AG04450 (cell line): ENCODE measurements at regions not wholly inside any gene's neighbourhood (a gene's known extent, or its start where the extent isn't known, plus 50 kb on each side); places are given as distances from the start of the nearest gene placed in this dataset.

ENCODE experiments used
- CTCF ChIA-PET: fragments of 300-600, 350-600 bp; formaldehyde crosslinking; extraction: SDS; loops from one replicate; lab custom pipeline; 2022; ENCODE audit warnings: antibody characterized with exemption, inconsistent platforms; lab: Charles Lee
- POLR2A ChIA-PET: fragments of 350-600 bp; formaldehyde crosslinking; extraction: SDS; loops from one replicate; lab custom pipeline; 2021; ENCODE audit warnings: antibody characterized with exemption, inconsistent platforms; lab: Yijun Ruan, JAX
- DNase-seq: peaks from one replicate; pipeline ENCODE4 v3.0.0-alpha.2; 2011; ENCODE audit warnings: low read depth, low spot score
- H3K27ac ChIP-seq: one replicate; pipeline ENCODE4 v1.5.1; 2012; ENCODE audit warnings: low read depth, low read length, control low read depth
- H3K27me3 ChIP-seq: one replicate; pipeline ENCODE4 v1.6.0; 2012; ENCODE audit warnings: low read length; ENCODE audit not compliant: control insufficient read depth, insufficient read depth
- H3K4me3 ChIP-seq: 2 replicates; pipeline ENCODE4 v1.5.1; 2011; ENCODE audit warnings: mild to moderate bottlenecking, low read depth, low read length, control low read depth
- H3K9me3 ChIP-seq: 2 replicates; pipeline ENCODE4 v1.5.1; 2012; ENCODE audit warnings: low read length; ENCODE audit not compliant: control insufficient read depth, insufficient read depth
- CTCF ChIP-seq: IDR thresholded peaks from 2 replicates; pipeline ENCODE4 v1.5.1; 2011; ENCODE audit warnings: low read depth, low read length, control low read depth, inconsistent platforms

GRCh38 chr2:133884739-133885381 is 316.6 kb upstream of the NCKAP5 start:
- no peak for DNase-seq
- Histone ChIP-seq H3K27me3 (peaks cover 3% of the 10 kb centered on the region), H3K9me3 (no peaks in the 10 kb centered on the region), H3K27ac (no peak overlapping the region), H3K4me3 (no peak overlapping the region)
- POLR2A ChIA-PET = no interaction called here
- CTCF ChIA-PET = interaction anchor here (0.5 to 5.6 kb wide), 32 partner anchors 205 to 1014 kb away, joined by 3 to 96 read pairs (median 4); no protein-coding TSS in a partner anchor
- peak; percentile 48 for TF ChIP-seq CTCF

DNA sequence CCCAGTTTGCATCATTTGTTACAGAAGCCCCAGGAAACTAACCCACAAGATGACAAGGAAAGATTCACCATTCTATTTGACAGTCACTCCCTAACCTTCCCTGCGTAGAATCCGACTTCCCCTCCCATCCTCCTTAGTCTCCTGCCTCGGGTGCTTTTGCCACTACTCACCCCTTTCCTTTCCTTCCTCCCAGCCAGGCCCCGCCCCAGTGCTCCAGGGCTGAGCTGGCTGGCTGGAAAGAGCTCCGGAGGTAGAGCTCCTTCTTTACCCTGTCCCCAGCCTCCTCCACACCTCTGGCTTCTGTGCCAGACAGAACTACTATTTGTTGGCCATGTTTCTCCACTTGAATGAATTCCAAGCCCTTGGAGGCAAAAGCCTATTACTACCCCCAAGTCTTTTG is 317.6 kb upstream of the NCKAP5 start:
- Histone ChIP-seq H3K9me3 (no peaks in the 10 kb centered on the region), H3K27ac (no peak overlapping the region), H3K4me3 (no peak overlapping the region), H3K27me3 (peaks cover 3% of the 10 kb centered on the region)
- POLR2A ChIA-PET = interaction anchor here (0.6 to 0.8 kb wide), 2 partner anchors 53 to 100 kb away, joined by 3 to 9 read pairs; no protein-coding TSS in a partner anchor
- DNase-seq = no peak
- CTCF ChIA-PET = interaction anchor here (0.8 to 5.6 kb wide), 20 partner anchors 9 to 1009 kb away, joined by 3 to 96 read pairs (median 4); no protein-coding TSS in a partner anchor
- TF ChIP-seq CTCF = no peak

DNA sequence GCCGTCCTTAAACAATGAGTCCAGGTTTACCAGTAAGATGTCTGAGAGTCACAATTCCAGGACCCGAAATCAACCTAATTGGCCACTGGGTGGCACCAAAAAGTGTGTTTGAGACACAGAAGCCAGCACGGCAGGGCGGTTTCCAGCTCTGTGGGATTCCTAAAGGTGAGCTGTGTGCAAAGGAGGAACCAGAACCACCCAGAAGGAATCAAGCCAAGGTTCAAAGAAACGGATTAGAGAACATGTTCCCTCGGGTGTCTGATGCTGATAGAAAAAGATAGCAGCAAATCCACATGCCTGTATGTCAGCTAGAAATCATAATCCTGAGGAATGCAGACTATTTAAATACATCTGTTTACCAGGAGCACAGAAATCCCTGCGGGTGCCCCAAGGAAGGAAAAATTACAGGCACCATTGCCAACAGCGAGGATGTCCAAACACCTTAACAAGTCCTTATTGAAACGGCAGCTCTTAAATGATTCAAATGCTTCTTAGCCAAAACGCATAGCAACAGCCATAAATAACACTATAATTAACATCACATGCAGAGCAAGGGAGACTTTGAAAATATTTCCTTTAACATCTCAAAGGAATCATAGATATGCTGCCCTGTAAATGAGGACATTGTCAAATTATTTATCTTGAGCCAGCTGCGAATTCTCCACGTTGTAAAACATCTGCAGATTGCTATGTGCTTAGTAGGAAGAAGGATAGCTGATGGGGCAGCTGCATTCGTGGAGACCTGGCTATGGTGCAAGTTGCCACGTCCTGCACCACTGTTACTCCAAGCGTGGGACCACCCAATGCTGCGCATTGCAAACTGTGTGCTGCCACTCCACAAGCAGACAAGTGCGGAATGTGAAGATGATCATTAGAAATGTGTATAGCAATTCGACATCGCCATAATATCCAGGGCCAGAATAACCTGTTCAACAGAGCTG is 318.7 kb upstream of the NCKAP5 start:
- ChIA-PET POLR2A (interaction anchor here (0.6 to 2.0 kb wide), 9 partner anchors 33 to 532 kb away, joined by 3 to 19 read pairs (median 3); no protein-coding TSS in a partner anchor), CTCF (interaction anchor here (0.6 to 5.6 kb wide), 29 partner anchors 11 to 563 kb away, joined by 3 to 96 read pairs (median 3); no protein-coding TSS in a partner anchor)
- Histone ChIP-seq H3K9me3 (no peaks in the 10 kb centered on the region), H3K27me3 (peaks cover 3% of the 10 kb centered on the region), H3K4me3 (no peak overlapping the region; the same call in 1 of the 2 replicates), H3K27ac (peak overlapping the region; percentile 75)
- TF ChIP-seq CTCF = peak; percentile 75
- DNase-seq = peak; percentile 77

DNA sequence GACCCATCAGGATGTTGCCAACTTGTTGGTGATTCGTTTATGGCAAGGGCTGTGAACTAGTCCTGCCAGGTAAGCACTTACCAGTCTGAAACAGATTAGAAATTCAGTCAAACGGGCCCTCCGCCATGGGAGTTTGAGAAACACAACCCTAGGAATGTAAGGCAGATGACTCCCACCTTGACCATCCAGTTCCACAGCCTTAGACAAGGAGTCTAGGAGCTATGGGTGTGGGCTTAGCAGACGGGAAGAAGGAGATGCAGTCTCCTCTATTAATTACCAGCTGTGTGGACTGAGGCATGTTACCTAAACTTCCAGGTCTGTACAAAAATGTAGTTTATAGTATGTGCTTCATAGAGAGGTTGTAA is 319.4 kb upstream of the NCKAP5 start:
- no peak for DNase-seq
- H3K27me3 ChIP-seq = peaks cover 3% of the 10 kb centered on the region
- CTCF ChIA-PET = interaction anchor here (1.0 to 5.6 kb wide), 8 partner anchors 10 to 563 kb away, joined by 3 to 96 read pairs (median 22); no protein-coding TSS in a partner anchor
- no peak overlapping the region for H3K4me3 ChIP-seq
- POLR2A ChIA-PET = interaction anchor here (0.6 to 2.0 kb wide), 5 partner anchors 32 to 320 kb away, joined by 3 to 19 read pairs (median 5); no protein-coding TSS in a partner anchor
- TF ChIP-seq CTCF = no peak
- no peaks in the 10 kb centered on the region for H3K9me3 ChIP-seq
- H3K27ac ChIP-seq = peak overlapping the region; percentile 75
